ENCODE measurements at regions not wholly inside any gene's neighbourhood (a gene's known extent, or its start where the extent isn't known, plus 50 kb on each side); places are given as distances from the start of the nearest gene placed in this dataset.

GRCh38 chr2:128930101-128930500 lies 611.4 kb upstream of the HS6ST1 start:
- H3K4me3 ChIP-seq (ENCODE audit: low read depth, low read length), result no peak overlapping the region
- TF ChIP-seq CTCF (IDR thresholded peaks at IDR 0.05; ENCODE audit: insufficient read depth, low read depth, low read length), result no peak
- no peak for DNase-seq (ENCODE audit: low read depth)

- no peak overlapping the region for H3K4me3 ChIP-seq (ENCODE audit: low read depth, low read length)
- TF ChIP-seq CTCF (IDR thresholded peaks at IDR 0.05; ENCODE audit: insufficient read depth, low read depth, low read length), result no peak
Measured at GRCh38 chr2:128940378-128940777, 621.7 kb upstream of the HS6ST1 start.

GRCh38 chr2:128941751-128942150 lies 623.1 kb upstream of the HS6ST1 start:
- no peak overlapping the region for H3K4me3 ChIP-seq (ENCODE audit: low read depth, low read length)
- no peak for TF ChIP-seq CTCF (IDR thresholded peaks at IDR 0.05; ENCODE audit: insufficient read depth, low read depth, low read length)
- no peak for DNase-seq (ENCODE audit: low read depth)

More at GRCh38 chr2:128940378-128940777, 621.7 kb upstream of the HS6ST1 start:
- no peak for DNase-seq (ENCODE audit: low read depth)

- TF ChIP-seq CTCF (IDR thresholded peaks at IDR 0.05; ENCODE audit: insufficient read depth, low read depth, low read length), result no peak
- DNase-seq (ENCODE audit: low read depth), result no peak
- H3K4me3 ChIP-seq (ENCODE audit: low read depth, low read length), result no peak overlapping the region
Measured at GRCh38 chr2:128949360-128949759, 630.7 kb upstream of the HS6ST1 start.

GRCh38 chr2:128950758-128951157 lies 632.1 kb upstream of the HS6ST1 start:
- H3K4me3 ChIP-seq (ENCODE audit: low read depth, low read length), result no peak overlapping the region
- TF ChIP-seq CTCF (IDR thresholded peaks at IDR 0.05; ENCODE audit: insufficient read depth, low read depth, low read length), result no peak
- no peak for DNase-seq (ENCODE audit: low read depth)

GRCh38 chr2:128958241-128958640 lies 639.6 kb upstream of the HS6ST1 start:
- no peak overlapping the region for H3K4me3 ChIP-seq (ENCODE audit: low read depth, low read length)
- no peak for DNase-seq (ENCODE audit: low read depth)
- TF ChIP-seq CTCF (IDR thresholded peaks at IDR 0.05; ENCODE audit: insufficient read depth, low read depth, low read length), result no peak

- H3K4me3 ChIP-seq (ENCODE audit: low read depth, low read length), result no peak overlapping the region
- no peak for DNase-seq (ENCODE audit: low read depth)
- no peak for TF ChIP-seq CTCF (IDR thresholded peaks at IDR 0.05; ENCODE audit: insufficient read depth, low read depth, low read length)
Measured at GRCh38 chr2:128967646-128968045, 649.0 kb upstream of the HS6ST1 start.

All from fibroblast of villous mesenchyme (primary cell).